SK-N-MC (cell line): ENCODE measurements at regions not wholly inside any gene's neighbourhood (a gene's known extent, or its start where the extent isn't known, plus 50 kb on each side); places are given as distances from the start of the nearest gene placed in this dataset.

ENCODE experiments used
- EZH2 ChIP-seq: fragments of 200-600 bp; sonication (generic); IDR thresholded peaks from one replicate; pipeline ENCODE4 v1.6.1; 2017; ENCODE audit warnings: antibody characterized with exemption
- POLR2AphosphoS5 ChIP-seq: IDR thresholded peaks from 2 replicates; pipeline ENCODE4 v1.6.1; 2012; ENCODE audit warnings: mild to moderate bottlenecking, low read depth, low read length, borderline replicate concordance

- TF ChIP-seq EZH2 (no peak), POLR2AphosphoS5 (no peak)
These were observed 161.3 kb upstream of the RFX3 start for GRCh38 chr9:3687145-3687544.
